Left lung (tissue), 4 donors: ENCODE measurements at regions not wholly inside any gene's neighbourhood (a gene's known extent, or its start where the extent isn't known, plus 50 kb on each side); places are given as distances from the start of the nearest gene placed in this dataset.

Source experiments
- ATAC-seq: fragments of 200-7000 bp; cut with Tn5 transposase; one replicate; pipeline ENCODE4 v1.9.1; 2020; ENCODE audit warnings: moderate library complexity
- DNase-seq, 4 donors: peaks; one replicate each; pipeline ENCODE4 v3.0.0-alpha.2; 2013 to 2020
- H3K27ac ChIP-seq, 2 donors: fragments of 200-600 bp; sonication (generic) in 1 of 2; one replicate each; pipeline versions ENCODE4 v1.5.0 to v1.8.0; 2020 to 2021
- H3K27me3 ChIP-seq, 2 donors: fragments of 200-600 bp; sonication (generic) in 1 of 2; one replicate each; pipeline versions ENCODE4 v1.5.0 to v1.8.0; 2020 to 2021
- H3K36me3 ChIP-seq, 2 donors: fragments of 200-600 bp; sonication (generic) in 1 of 2; one replicate each; pipeline versions ENCODE4 v1.5.0 to v1.8.0; 2020 to 2021
- H3K4me1 ChIP-seq, 2 donors: fragments of 200-600 bp; one replicate each; pipeline ENCODE4 v1.8.0; 2021
- H3K4me3 ChIP-seq, 2 donors: fragments of 200-600 bp; sonication (generic) in 1 of 2; one replicate each; pipeline versions ENCODE4 v1.5.0 to v1.8.0; 2020 to 2021; ENCODE audit warnings: mild to moderate bottlenecking in 1 of 2
- H3K9me3 ChIP-seq, 2 donors: fragments of 200-600 bp; sonication (generic) in 1 of 2; one replicate each; pipeline versions ENCODE4 v1.5.0 to v1.8.0; 2020 to 2021
- CTCF ChIP-seq, 2 donors: fragments of 200-600 bp; sonication (generic) in 1 of 2; IDR thresholded peaks; one replicate each; pipeline versions ENCODE4 v1.5.0 to v1.8.0; 2021; ENCODE audit warnings: antibody characterized with exemption in 2 of 2
- intact Hi-C, 2 donors: fragments of 100-400 bp; cut with DNase I; formaldehyde crosslinking; loops; one replicate each; pipeline versions ENCODE4 v1.11.2 to v1.14.2; 2022
- donor health status: DM: no; HTN: yes; CAD: no.
- donor health status: DM: no; HTN: no; CAD: no.

GRCh38 chr16:6687593-6687992 lies 645.1 kb upstream of the RBFOX1 start:
- Histone ChIP-seq H3K4me3 (no peak overlapping the region), H3K27ac (no peak overlapping the region), H3K36me3 (no peaks in the 10 kb centered on the region), H3K4me1 (no peaks in the 10 kb centered on the region), H3K9me3 (no peaks in the 10 kb centered on the region), H3K27me3 (no peaks in the 10 kb centered on the region)
- no peak for DNase-seq
- intact Hi-C loops: no loop called here
- ATAC-seq: no peak
- TF ChIP-seq CTCF (IDR thresholded peaks at IDR 0.05): no peak

- no peaks in the 10 kb centered on the region for H3K36me3 ChIP-seq
- H3K4me3 ChIP-seq: no peak overlapping the region
- no peak overlapping the region for H3K27ac ChIP-seq
- H3K27me3 ChIP-seq: no peaks in the 10 kb centered on the region
- H3K4me1 ChIP-seq: no peaks in the 10 kb centered on the region
- no peaks in the 10 kb centered on the region for H3K9me3 ChIP-seq
- intact Hi-C loops: no loop called here
- DNase-seq (peak in 1 of 4 donors; percentile 26), ATAC-seq (peak; percentile 44)
- peak in 1 of 2 donors; percentile 20 for TF ChIP-seq CTCF (IDR thresholded peaks at IDR 0.05)
Observed at GRCh38 chr16:6684076-6684673, 648.5 kb upstream of the RBFOX1 start.

- no peaks in the 10 kb centered on the region for H3K36me3 ChIP-seq
- no peaks in the 10 kb centered on the region for H3K4me1 ChIP-seq
- no peaks in the 10 kb centered on the region for H3K27me3 ChIP-seq
- TF ChIP-seq CTCF (IDR thresholded peaks at IDR 0.05): peak; percentile 31 to 65
- no peak overlapping the region for H3K4me3 ChIP-seq
- ATAC-seq: peak; percentile 56
- H3K9me3 ChIP-seq: no peaks in the 10 kb centered on the region
- DNase-seq: peak in 1 of 4 donors; percentile 5
- intact Hi-C loops: no loop called here
- no peak overlapping the region for H3K27ac ChIP-seq
Observed at GRCh38 chr16:6682142-6682811, 650.4 kb upstream of the RBFOX1 start.

GRCh38 chr16:6678586-6678985 lies 654.1 kb upstream of the RBFOX1 start:
- no peak for TF ChIP-seq CTCF (IDR thresholded peaks at IDR 0.05)
- H3K36me3 ChIP-seq: no peaks in the 10 kb centered on the region
- intact Hi-C loops: no loop called here
- H3K27me3 ChIP-seq: no peaks in the 10 kb centered on the region
- H3K4me3 ChIP-seq: no peak overlapping the region
- no peak for ATAC-seq
- no peak overlapping the region for H3K27ac ChIP-seq
- no peak for DNase-seq
- H3K4me1 ChIP-seq: no peaks in the 10 kb centered on the region
- H3K9me3 ChIP-seq: no peaks in the 10 kb centered on the region

GRCh38 chr16:6674071-6674470 lies 658.6 kb upstream of the RBFOX1 start:
- ATAC-seq (no peak), DNase-seq (no peak)
- no peaks in the 10 kb centered on the region for H3K27me3 ChIP-seq
- intact Hi-C loops: no loop called here
- no peaks in the 10 kb centered on the region for H3K9me3 ChIP-seq
- no peak overlapping the region for H3K27ac ChIP-seq
- H3K4me1 ChIP-seq: no peaks in the 10 kb centered on the region
- H3K36me3 ChIP-seq: no peaks in the 10 kb centered on the region
- H3K4me3 ChIP-seq: no peak overlapping the region
- no peak for TF ChIP-seq CTCF (IDR thresholded peaks at IDR 0.05)
